RWPE2 (cell line): ENCODE measurements at regions not wholly inside any gene's neighbourhood (a gene's known extent, or its start where the extent isn't known, plus 50 kb on each side); places are given as distances from the start of the nearest gene placed in this dataset.

Source experiments
- ATAC-seq: fragments of 200-7000 bp; cut with Tn5 transposase; 3 replicates; pipeline ENCODE4 v1.9.1; 2021; ENCODE audit warnings: low read depth
- DNase-seq: peaks from one replicate; pipeline ENCODE4 v3.0.0-alpha.2; 2020; ENCODE audit warnings: low spot score
- H3K27ac ChIP-seq: fragments of 450-650 bp; 2 replicates; pipeline ENCODE4 v1.5.1; 2017; ENCODE audit warnings: mild to moderate bottlenecking; ENCODE audit not compliant: poor library complexity, severe bottlenecking
- H3K27me3 ChIP-seq: fragments of 250-450 bp; sonication (Bioruptor Pico); 2 replicates; pipeline ENCODE4 v1.5.1; 2021; ENCODE audit warnings: mild to moderate bottlenecking, moderate library complexity; ENCODE audit not compliant: insufficient read depth, poor library complexity, severe bottlenecking
- H3K36me3 ChIP-seq: fragments of 250-450 bp; sonication (Bioruptor Pico); 2 replicates; pipeline ENCODE4 v1.5.1; 2020; ENCODE audit warnings: low read depth, mild to moderate bottlenecking, moderate library complexity
- H3K4me1 ChIP-seq: fragments of 250-450 bp; sonication (Bioruptor Pico); 2 replicates; pipeline ENCODE4 v1.5.1; 2021; ENCODE audit warnings: mild to moderate bottlenecking, moderate library complexity; ENCODE audit not compliant: insufficient read depth, poor library complexity, severe bottlenecking
- H3K4me3 ChIP-seq: fragments of 250-450 bp; sonication (Bioruptor Pico); 2 replicates; pipeline ENCODE4 v1.5.1; 2021; ENCODE audit warnings: mild to moderate bottlenecking, moderate library complexity; ENCODE audit not compliant: severe bottlenecking
- H3K9me3 ChIP-seq: fragments of 250-450 bp; sonication (Bioruptor Pico); 2 replicates; pipeline ENCODE4 v1.5.1; 2021; ENCODE audit warnings: mild to moderate bottlenecking, moderate library complexity; ENCODE audit not compliant: severe bottlenecking
- CTCF ChIP-seq: fragments of 450-650 bp; IDR thresholded peaks from one replicate; pipeline ENCODE4 v1.5.1; 2017; ENCODE audit warnings: mild to moderate bottlenecking, moderate library complexity; ENCODE audit not compliant: poor library complexity, severe bottlenecking

DNA sequence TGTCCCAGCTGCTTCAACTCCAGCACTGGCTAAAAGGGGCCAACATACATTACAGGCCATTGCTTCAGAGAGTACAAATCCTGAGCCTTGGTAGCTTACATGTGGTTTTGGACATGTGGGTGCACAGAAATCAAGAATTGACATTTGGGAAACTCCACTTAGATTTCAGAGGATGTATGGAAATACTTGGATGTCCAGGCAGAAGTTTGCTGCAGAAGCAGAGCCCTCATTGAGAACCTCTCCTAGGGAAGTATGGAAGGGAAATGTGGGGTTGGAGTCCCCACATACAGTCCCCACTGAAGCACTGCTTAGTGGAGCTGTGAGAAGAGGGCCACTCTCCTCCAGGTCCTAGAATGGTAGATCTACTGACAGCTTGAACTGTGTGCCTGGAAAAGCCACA is 218.0 kb upstream of the CWC22 start:
- H3K27me3 ChIP-seq = no peaks in the 10 kb centered on the region
- no peak overlapping the region for H3K4me3 ChIP-seq
- H3K27ac ChIP-seq = no peak overlapping the region
- ATAC-seq = no peak
- no peaks in the 10 kb centered on the region for H3K9me3 ChIP-seq
- peaks cover 8% of the 10 kb centered on the region for H3K4me1 ChIP-seq
- no peaks in the 10 kb centered on the region for H3K36me3 ChIP-seq
- DNase-seq = no peak
- no peak for TF ChIP-seq CTCF

- ATAC-seq = peak; percentile 99
- Histone ChIP-seq H3K9me3 (peaks cover 2% of the 10 kb centered on the region), H3K36me3 (no peaks in the 10 kb centered on the region), H3K27me3 (no peaks in the 10 kb centered on the region), H3K4me3 (no peak overlapping the region), H3K27ac (no peak overlapping the region), H3K4me1 (peaks cover 8% of the 10 kb centered on the region)
- TF ChIP-seq CTCF = no peak
- DNase-seq = no peak
Observed at GRCh38 chr2:180222644-180223043, 215.5 kb upstream of the CWC22 start.

DNA sequence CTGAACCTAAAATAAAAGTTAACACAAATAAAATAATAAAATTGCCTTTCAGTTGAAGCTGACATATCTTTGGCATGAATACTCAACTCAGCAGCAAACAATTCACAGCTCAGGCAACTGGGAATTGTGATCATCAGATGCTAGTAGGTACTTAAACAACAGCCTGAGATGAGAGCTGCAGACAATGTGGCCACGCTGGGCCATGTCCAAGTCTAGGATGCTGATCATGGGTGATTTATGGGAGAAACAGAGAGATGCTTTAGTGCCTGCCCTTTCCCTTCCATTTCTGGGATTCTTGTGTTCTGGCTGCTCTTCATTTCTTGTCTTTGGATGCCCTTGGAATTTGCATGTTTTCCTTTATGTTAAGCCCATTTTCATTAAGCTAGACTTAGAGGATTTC is 212.4 kb upstream of the CWC22 start:
- TF ChIP-seq CTCF = no peak
- H3K4me1 ChIP-seq = peaks cover 8% of the 10 kb centered on the region

GRCh38 chr2:180208841-180209240 is 201.7 kb upstream of the CWC22 start:
- Histone ChIP-seq H3K4me3 (no peak overlapping the region), H3K4me1 (no peaks in the 10 kb centered on the region), H3K36me3 (no peaks in the 10 kb centered on the region), H3K27ac (no peak overlapping the region), H3K27me3 (no peaks in the 10 kb centered on the region), H3K9me3 (no peaks in the 10 kb centered on the region)
- TF ChIP-seq CTCF = no peak
- DNase-seq (no peak), ATAC-seq (0 out of 3 replicates have a peak, but pooled peaks have one; percentile 38)

More for the DNA sequence above, 212.4 kb upstream of the CWC22 start:
- Histone ChIP-seq H3K4me3 (no peak overlapping the region), H3K36me3 (no peaks in the 10 kb centered on the region), H3K27me3 (no peaks in the 10 kb centered on the region), H3K27ac (no peak overlapping the region), H3K9me3 (peaks cover 2% of the 10 kb centered on the region)
- no peak for DNase-seq
- no peak for ATAC-seq

DNA sequence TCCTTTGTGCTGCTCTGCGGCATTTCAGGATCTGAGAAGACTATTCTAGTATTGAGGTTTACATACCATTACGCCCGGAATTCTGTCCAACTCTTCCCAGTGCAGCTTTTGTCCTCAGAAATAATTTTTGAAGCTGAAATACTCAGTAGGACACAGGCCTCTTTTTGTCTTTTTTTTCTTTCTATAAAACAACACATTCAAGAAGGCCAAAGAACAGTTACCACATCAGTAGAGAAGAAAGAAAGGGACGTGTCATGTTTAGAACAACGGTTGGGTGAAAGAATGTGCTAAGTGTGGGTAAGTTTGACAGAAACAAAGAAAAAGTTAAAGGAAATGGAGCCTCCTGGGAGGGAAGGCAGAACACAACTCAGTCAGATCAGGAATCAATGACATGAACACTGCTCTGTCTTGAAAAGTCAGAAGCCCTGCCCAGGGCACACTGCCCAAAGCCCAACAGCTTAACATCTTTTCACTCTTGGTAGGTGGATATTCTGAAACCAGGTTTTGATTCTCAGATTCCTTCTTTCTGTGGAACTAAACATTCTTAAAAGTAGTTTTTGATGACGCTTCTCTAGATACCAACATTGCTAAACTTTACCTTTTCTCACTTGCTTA is 198.6 kb upstream of the CWC22 start:
- H3K27ac ChIP-seq = no peak overlapping the region
- no peak for TF ChIP-seq CTCF
- ATAC-seq (no peak), DNase-seq (no peak)
- H3K27me3 ChIP-seq = no peaks in the 10 kb centered on the region
- H3K4me1 ChIP-seq = no peaks in the 10 kb centered on the region
- H3K4me3 ChIP-seq = no peak overlapping the region
- H3K9me3 ChIP-seq = no peaks in the 10 kb centered on the region
- H3K36me3 ChIP-seq = no peaks in the 10 kb centered on the region
